RKO (cell line): ENCODE measurements at regions not wholly inside any gene's neighbourhood (a gene's known extent, or its start where the extent isn't known, plus 50 kb on each side); places are given as distances from the start of the nearest gene placed in this dataset.

Experiments
- DNase-seq: peaks from one replicate; pipeline ENCODE4 v3.0.0-alpha.2; 2016; ENCODE audit warnings: low spot score

DNA sequence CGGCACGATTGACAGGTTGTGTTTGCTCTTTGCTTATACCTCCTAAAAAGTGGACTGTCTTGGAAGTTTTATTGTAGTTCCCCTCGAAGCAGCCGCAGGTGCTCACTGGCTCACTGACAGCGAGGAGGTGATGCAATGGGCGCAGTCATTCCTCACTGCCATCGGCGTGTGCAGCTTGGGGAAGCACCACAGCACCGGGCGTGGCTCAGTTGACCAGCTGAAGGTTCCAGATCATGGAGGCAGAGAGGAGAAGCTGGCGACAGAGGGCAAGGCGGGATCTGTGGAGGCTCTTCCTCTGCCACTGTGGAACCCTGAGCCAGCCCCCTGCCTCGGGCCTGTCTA, 72.1 kb upstream of the TNRC6C start:
- no peak for DNase-seq

DNA sequence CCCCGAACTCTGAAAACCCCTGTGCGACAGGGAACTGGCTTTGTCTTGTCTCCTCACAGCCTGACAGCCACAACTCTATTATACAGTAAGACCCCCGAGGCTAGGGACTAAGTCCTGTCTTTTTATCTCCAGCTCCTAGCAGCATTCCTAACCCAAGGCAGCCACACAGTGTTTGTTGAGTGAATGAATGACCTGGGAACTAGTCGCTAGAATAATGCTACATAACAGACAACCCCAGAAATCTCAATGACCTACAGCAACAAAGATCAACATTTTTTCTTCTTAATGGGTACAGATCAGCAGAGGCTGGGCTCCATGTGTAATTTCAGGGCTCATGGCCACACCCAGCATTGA, 71.4 kb upstream of the TNRC6C start:
- DNase-seq: no peak

GRCh38 chr17:77887464-77888241, 70.8 kb upstream of the TNRC6C start:
- peak; percentile 77 for DNase-seq

DNA sequence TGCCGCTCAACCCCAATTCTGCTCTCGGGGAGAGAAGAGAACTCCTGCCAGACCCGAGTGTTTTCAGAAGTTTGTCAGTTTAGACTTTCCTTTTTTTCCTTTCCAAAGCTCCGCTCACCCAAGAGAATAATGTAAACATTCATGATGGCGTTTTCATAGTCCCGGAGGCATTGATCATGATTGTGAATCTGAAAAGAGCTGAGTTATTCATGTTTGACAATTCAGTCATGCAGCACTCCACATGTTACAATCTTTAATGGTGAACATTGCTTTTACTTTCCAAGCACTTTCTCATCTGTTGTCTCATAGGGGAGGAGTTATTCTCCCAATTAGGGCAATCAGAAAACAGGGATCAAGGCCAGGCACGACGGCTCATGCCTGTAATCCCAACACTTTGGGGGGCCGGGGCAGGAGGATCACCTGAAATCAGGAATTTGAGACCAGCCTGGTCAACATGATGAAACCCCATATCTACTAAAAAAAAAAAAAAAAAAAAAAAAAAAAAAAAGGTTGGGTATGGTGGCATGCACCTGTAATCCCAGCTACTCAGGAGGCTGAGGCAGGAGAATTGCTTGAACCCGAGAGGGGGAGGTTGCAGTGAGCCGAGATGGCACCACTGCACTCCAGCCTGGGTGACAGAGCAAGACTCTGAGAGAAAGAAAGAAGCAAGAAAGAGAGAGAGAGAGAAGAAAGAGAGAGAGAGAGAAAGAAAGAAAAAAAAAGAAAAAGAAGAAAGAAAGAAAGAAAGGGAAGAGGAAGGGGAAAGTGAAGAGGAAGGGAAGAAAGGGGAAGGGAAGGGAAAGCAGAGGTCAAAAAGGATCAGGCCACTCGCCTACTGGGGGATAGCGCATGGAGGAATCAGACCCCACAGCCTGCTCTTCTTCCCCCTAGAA, 70.0 kb upstream of the TNRC6C start:
- DNase-seq: no peak

GRCh38 chr17:77889135-77889505, 69.4 kb upstream of the TNRC6C start:
- no peak for DNase-seq

DNA sequence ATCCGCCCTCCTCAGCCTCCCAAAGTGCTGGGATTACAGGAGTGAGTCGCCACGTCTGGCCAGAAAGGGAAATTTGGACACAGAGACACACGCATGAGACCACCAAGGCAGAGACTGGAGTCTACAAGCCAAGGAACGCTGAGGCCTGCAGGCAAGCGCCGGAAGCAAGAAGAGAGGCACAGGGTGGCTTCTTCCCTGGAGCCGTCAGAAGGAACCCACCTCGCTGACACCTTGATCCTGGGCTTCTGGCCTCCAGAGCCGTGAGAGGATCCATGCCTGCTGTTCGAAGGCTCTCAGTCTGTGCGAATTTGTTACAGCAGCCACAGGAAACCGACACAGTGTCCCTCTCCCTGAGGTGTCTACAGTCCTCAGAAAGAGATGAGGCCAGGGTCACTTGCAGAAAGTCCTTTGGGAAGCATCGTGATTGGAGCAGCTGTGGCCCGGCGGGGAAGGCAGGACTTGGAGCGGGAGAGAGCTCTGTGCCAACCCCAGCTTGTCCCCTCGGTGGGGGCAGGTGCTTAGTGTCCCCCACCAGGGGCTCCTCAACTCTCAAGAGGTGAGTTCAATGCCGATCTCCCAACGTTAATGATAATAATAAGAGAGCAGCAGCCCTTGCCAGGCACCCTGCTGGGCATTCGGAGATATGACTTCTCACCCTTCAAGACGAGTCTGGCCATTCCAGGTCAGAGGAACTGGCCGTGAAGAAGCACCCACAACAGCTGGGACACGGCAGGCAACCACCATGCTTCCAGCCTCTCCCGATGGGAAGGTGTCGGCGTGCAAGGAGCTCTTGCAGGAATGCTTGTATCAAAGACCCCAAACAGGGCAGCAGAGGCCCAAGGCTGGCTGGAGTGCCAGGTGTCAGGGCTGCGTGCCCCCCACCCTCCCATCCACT, 68.4 kb upstream of the TNRC6C start:
- DNase-seq: no peak

GRCh38 chr17:77890771-77891170, 67.7 kb upstream of the TNRC6C start:
- no peak for DNase-seq

DNA sequence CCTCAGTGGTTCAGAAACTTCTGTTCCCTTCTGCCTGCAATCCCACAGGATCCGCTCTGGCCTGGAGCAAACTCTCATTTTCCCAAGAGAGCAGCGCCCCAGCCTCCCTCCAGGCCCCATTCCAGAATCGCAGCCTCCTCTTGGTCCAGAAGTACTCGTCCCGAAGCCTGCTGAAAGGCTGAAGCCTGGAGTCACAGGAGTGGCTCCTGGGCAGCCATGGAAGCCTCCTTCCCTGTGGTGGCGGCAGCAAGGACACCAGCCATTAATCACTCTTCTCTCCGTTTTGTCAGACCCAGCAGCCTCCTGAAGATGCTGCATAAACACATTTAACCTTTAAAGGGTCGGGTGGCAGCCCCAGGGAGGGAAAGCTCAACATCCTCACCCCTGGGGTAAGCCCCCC, 66.9 kb upstream of the TNRC6C start:
- DNase-seq: no peak

- DNase-seq: no peak
Observed at GRCh38 chr17:77892031-77892430, 66.5 kb upstream of the TNRC6C start.

- no peak for DNase-seq
Observed at GRCh38 chr17:77892469-77893143, 65.9 kb upstream of the TNRC6C start.

DNA sequence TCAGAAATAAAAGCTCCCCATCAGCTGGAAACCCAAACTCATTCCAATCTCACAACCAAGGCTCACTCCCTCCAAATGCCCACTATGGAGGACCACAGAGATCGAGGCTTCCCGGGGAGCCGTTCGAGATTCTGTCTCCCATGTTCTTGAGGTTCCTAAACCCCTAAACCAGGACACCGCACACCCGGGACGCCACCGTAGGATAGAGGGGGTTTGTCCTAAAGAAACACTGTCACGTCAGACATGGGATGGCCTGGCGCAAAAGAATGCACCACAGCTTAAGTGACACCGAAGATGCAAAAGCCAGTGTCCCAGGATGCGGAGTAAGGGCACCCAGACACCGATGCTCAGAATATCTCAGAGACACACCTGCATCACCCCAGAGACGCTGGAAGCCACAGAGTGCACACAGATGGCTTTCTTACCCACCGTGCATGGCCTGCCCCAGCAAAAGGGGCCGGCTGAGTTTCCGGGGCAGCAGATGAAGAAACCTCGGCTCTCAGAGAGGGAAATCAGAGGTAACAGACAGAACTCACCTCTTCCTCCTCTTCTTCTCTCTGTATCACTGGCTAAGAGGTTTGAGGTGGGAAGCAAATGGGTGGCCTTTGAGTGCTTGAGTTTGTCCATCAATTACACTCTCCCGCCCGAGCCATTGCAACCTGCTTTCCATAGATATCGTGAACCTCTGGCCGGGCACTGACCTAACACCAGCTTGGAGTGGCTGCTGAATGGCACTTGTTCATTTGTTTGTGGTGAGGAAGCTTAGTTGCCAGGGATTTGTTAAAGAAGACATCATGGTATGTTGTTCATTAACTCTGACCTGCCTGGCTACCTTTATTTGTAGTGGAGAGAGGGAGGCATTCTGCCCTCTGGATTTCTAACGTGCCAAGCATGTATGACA, 65.1 kb upstream of the TNRC6C start:
- no peak for DNase-seq

- DNase-seq: no peak
Observed at GRCh38 chr17:77894126-77894956, 64.2 kb upstream of the TNRC6C start.

- no peak for DNase-seq
Observed at GRCh38 chr17:77897741-77898301, 60.7 kb upstream of the TNRC6C start.

GRCh38 chr17:77898521-77899434, 59.7 kb upstream of the TNRC6C start:
- no peak for DNase-seq

DNA sequence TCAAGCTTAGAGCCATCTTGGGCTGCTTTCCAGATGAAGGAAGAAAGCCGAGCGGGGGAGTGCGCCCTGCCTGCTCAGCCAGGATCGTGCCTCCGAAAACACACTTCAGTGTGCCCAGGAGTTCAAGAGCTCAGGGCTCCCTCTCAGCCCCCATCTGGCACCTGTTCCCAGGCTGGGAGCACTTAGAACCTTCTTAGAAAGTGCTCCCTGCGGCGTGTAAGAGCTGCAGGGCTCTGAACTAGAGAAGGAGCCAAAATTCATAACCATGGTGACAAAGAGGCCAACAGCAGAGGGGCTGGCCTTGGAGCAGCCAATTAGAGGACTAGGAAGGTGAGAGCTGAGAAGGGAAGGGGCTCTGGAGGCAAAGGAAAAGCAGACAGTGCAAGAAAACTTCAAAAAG, 59.0 kb upstream of the TNRC6C start:
- DNase-seq: no peak

- no peak for DNase-seq
Observed at GRCh38 chr17:77901481-77901880, 57.0 kb upstream of the TNRC6C start.

GRCh38 chr17:77905266-77905665, 53.2 kb upstream of the TNRC6C start:
- DNase-seq: no peak

DNA sequence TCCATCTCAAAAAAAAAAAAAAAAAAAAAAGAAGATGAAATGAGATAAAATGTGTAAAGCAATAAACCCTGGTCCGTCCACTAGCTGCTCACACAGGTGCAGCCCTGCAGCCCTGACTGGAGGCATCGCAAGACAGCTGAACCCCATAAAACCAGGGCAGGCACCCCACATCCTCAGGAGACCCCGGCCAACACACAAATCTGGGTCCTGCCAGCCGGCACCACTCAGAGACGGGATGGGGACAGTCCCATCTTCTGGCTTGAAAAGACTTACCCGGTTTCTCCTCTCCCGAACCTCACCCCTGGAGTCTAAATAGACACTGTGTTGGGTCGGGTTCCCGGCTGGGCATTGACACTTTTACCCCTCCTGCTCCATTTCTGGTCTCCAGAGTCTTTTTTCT, 52.7 kb upstream of the TNRC6C start:
- no peak for DNase-seq
